BLaER1 treated with 17β-estradiol and CSF1 and Interleukin-3, amounts not matched to agents 10 nM and 100 nM (cell line): ENCODE measurements at regions not wholly inside any gene's neighbourhood (a gene's known extent, or its start where the extent isn't known, plus 50 kb on each side); places are given as distances from the start of the nearest gene placed in this dataset.

Experiments used
- H3K27ac ChIP-seq, 11 experiments: shearing (Covaris generic); formaldehyde crosslinking; 2 replicates each; pipeline ENCODE4 v1.8.1; 2022
- H3K27me3 ChIP-seq, 11 experiments: shearing (Covaris generic); formaldehyde crosslinking; 2 replicates each; pipeline ENCODE4 v1.8.1; 2022
- H3K36me3 ChIP-seq, 11 experiments: shearing (Covaris generic); formaldehyde crosslinking; 2 replicates each; pipeline ENCODE4 v1.8.1; 2022
- H3K4me1 ChIP-seq, 10 experiments: shearing (Covaris generic); formaldehyde crosslinking; 2 replicates each; pipeline ENCODE4 v1.8.1; 2022
- H3K4me2 ChIP-seq, 11 experiments: shearing (Covaris generic); formaldehyde crosslinking; 2 replicates each; pipeline ENCODE4 v1.8.1; 2022
- H3K4me3 ChIP-seq, 10 experiments: shearing (Covaris generic); formaldehyde crosslinking; 2 replicates each; pipeline ENCODE4 v1.8.1; 2022
- H3K9ac ChIP-seq, 11 experiments: shearing (Covaris generic); formaldehyde crosslinking; 2 replicates each; pipeline ENCODE4 v1.8.1; 2022
- H3K9me3 ChIP-seq, 11 experiments: shearing (Covaris generic); formaldehyde crosslinking; replicated peaks in 1 of 11; 2 replicates each; pipeline ENCODE4 v1.8.1; 2022
- H4K20me1 ChIP-seq, 11 experiments: shearing (Covaris generic); formaldehyde crosslinking; 2 replicates each; pipeline ENCODE4 v1.8.1; 2022
- Cebpa-rat ChIP-seq, 11 experiments: shearing (Covaris generic); IDR thresholded peaks; 2 replicates each; pipeline ENCODE4 v1.8.1; 2022

DNA sequence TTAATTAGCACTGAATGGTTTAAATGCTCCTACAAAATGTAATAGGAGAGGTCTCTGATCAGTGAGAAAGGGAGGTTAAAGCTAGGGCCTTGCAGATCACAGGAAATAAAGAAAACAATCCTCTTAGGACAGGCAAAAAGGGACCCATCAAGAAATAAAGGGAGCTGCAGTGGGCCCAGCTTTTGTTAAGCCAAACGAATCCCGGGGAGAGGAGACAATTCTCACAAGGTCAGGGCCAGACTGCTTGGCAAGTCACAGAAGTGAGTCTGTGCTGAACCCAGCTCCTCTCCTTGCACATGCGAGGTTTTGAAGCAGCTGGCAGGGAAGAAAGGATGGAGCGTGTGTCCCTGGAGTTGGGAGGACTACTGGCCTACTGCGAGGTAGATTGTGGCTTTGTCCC is 285.8 kb downstream of the COG6 start:
- Histone ChIP-seq H3K9ac (no peak overlapping the region), H3K27me3 (no peaks in the 10 kb centered on the region), H3K4me3 (no peak overlapping the region), H4K20me1 (no peaks in the 10 kb centered on the region), H3K9me3 (no peaks in the 10 kb centered on the region), H3K4me1 (no peaks in the 10 kb centered on the region), H3K36me3 (no peaks in the 10 kb centered on the region), H3K4me2 (no peak overlapping the region), H3K27ac (no peak overlapping the region)
- no peak for TF ChIP-seq Cebpa-rat (IDR thresholded peaks at IDR 0.05)

- no peak for TF ChIP-seq Cebpa-rat (IDR thresholded peaks at IDR 0.05)
- H3K4me1 ChIP-seq: no peaks in the 10 kb centered on the region
- H3K27me3 ChIP-seq: no peaks in the 10 kb centered on the region
- H3K9ac ChIP-seq: no peak overlapping the region
- H3K27ac ChIP-seq: no peak overlapping the region
- H3K4me3 ChIP-seq: no peak overlapping the region
- no peaks in the 10 kb centered on the region for H3K36me3 ChIP-seq
- H3K4me2 ChIP-seq: no peak overlapping the region
- no peaks in the 10 kb centered on the region for H3K9me3 ChIP-seq
- H4K20me1 ChIP-seq: no peaks in the 10 kb centered on the region
Observed at GRCh38 chr13:39941911-39942551, 286.6 kb downstream of the COG6 start.

DNA sequence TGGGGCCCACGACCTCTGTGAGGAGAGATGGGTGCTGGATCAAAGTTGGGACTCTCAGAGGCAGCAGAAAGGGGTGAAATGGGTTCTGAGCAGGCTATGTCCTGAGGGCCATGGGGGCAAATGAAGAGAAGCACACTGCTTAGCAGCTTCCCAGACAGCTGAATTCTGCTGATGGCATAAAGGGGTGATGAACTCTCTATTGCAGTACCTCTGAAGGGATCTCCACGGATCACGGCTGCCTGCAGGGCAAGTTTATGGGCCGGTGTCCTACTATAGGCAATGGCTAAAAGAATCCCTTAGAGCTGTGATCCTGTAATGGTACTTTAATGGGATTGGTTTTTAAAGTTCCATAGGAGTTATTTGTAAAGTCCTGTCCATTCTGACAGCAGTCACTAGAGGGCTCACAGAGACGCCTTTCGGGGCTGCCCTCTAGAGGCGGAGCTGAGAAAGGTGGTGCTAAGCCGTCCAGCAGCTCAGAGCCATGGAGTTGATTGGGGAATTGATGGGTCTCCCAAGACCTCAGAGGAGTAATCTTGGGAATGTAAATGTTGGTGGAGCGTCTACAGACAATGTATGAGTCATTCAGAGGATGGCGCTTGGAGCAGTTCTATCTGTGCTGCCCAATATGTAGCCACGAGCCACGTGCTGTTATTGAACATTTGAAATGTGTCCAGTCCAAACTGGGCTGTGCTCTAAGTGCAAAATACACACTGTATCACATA is 287.3 kb downstream of the COG6 start:
- Histone ChIP-seq H3K27me3 (no peaks in the 10 kb centered on the region), H3K4me2 (no peak overlapping the region), H4K20me1 (no peaks in the 10 kb centered on the region), H3K4me3 (no peak overlapping the region), H3K9ac (no peak overlapping the region), H3K9me3 (no peaks in the 10 kb centered on the region), H3K4me1 (no peaks in the 10 kb centered on the region), H3K36me3 (no peaks in the 10 kb centered on the region), H3K27ac (no peak overlapping the region)
- TF ChIP-seq Cebpa-rat (IDR thresholded peaks at IDR 0.05): no peak

DNA sequence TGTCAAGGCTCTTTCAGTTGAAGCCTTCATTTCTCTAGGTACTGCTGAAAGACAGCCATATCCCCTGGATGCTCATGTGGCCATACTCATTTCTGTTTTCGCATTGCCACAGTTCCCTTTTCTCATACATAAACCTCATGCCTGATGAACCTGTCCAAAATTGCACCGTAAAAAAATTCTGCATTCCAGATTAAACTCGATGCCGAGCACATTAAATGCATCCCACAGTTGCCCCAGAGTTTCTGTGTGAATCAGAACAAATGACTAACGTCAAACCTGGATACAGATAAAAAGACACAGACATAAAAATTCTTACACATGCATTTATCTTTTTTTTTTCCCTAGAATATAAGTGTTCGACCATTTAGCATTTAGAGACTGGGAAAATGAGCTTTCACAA is 288.2 kb downstream of the COG6 start:
- Histone ChIP-seq H3K4me3 (no peak overlapping the region), H3K36me3 (no peaks in the 10 kb centered on the region), H3K27me3 (no peaks in the 10 kb centered on the region), H4K20me1 (no peaks in the 10 kb centered on the region), H3K4me1 (no peaks in the 10 kb centered on the region), H3K27ac (no peak overlapping the region), H3K9me3 (no peaks in the 10 kb centered on the region), H3K9ac (no peak overlapping the region), H3K4me2 (no peak overlapping the region)
- no peak for TF ChIP-seq Cebpa-rat (IDR thresholded peaks at IDR 0.05)

DNA sequence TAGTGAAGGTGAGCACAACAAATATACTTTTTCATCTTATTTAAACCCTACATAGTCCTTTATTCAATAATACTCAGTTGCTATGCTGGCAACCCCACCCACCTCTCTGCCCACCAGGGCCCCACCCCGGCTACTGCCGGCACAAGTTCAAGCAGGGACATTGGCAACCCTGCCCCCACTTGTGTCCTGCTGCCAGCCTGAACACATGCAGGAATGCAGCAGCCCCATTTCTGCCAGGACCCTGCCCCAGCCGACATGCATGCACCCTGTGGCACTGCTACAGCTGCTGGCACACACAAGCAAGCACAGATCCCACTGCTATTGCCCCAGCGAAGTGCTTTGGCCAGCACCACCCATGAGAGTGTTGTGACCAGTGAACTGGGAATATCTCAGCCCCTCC is 289.8 kb downstream of the COG6 start:
- Histone ChIP-seq H3K27ac (no peak overlapping the region), H3K4me2 (no peak overlapping the region), H3K4me3 (no peak overlapping the region), H3K4me1 (no peaks in the 10 kb centered on the region), H3K9me3 (no peaks in the 10 kb centered on the region), H3K36me3 (no peaks in the 10 kb centered on the region), H4K20me1 (no peaks in the 10 kb centered on the region), H3K27me3 (no peaks in the 10 kb centered on the region), H3K9ac (no peak overlapping the region)
- TF ChIP-seq Cebpa-rat (IDR thresholded peaks at IDR 0.05): no peak

GRCh38 chr13:39946769-39947168 is 291.3 kb downstream of the COG6 start:
- Histone ChIP-seq H3K4me3 (no peak overlapping the region), H3K9ac (no peak overlapping the region), H3K27ac (no peak overlapping the region), H4K20me1 (no peaks in the 10 kb centered on the region), H3K27me3 (no peaks in the 10 kb centered on the region), H3K4me2 (no peak overlapping the region), H3K4me1 (peaks cover 0 to 4% (median 0%) of the 10 kb centered on the region in 10 experiments; a peak in 5 of 20 replicates), H3K9me3 (no peaks in the 10 kb centered on the region), H3K36me3 (no peaks in the 10 kb centered on the region)
- TF ChIP-seq Cebpa-rat (IDR thresholded peaks at IDR 0.05): no peak

- peaks cover 0 to 25% (median 11%) of the 10 kb centered on the region in 10 experiments; a peak in 16 of 20 replicates for H3K4me1 ChIP-seq
- TF ChIP-seq Cebpa-rat (IDR thresholded peaks at IDR 0.05): no peak
- no peaks in the 10 kb centered on the region for H3K9me3 ChIP-seq
- H3K27ac ChIP-seq: no peak overlapping the region
- H3K9ac ChIP-seq: no peak overlapping the region
- no peak overlapping the region for H3K4me3 ChIP-seq
- no peak overlapping the region for H3K4me2 ChIP-seq
- no peaks in the 10 kb centered on the region for H3K27me3 ChIP-seq
- H3K36me3 ChIP-seq: no peaks in the 10 kb centered on the region
- H4K20me1 ChIP-seq: no peaks in the 10 kb centered on the region
Observed at GRCh38 chr13:39951301-39951700, 295.8 kb downstream of the COG6 start.

- peaks cover 0 to 25% (median 11%) of the 10 kb centered on the region in 10 experiments; a peak in 16 of 20 replicates for H3K4me1 ChIP-seq
- no peak overlapping the region; a peak in 1 of 22 replicates for H3K27ac ChIP-seq
- no peaks in the 10 kb centered on the region for H3K9me3 ChIP-seq
- H3K9ac ChIP-seq: no peak overlapping the region
- no peaks in the 10 kb centered on the region for H3K27me3 ChIP-seq
- no peak for TF ChIP-seq Cebpa-rat (IDR thresholded peaks at IDR 0.05)
- H3K4me2 ChIP-seq: peak overlapping the region in 8 of 11 experiments; percentile 2 to 52 (median 39); a peak in 14 of 22 replicates
- H3K36me3 ChIP-seq: no peaks in the 10 kb centered on the region
- H4K20me1 ChIP-seq: no peaks in the 10 kb centered on the region
- H3K4me3 ChIP-seq: no peak overlapping the region
Observed at GRCh38 chr13:39952249-39953233, 297.1 kb downstream of the COG6 start.

GRCh38 chr13:39954476-39954875 is 299.0 kb downstream of the COG6 start:
- no peaks in the 10 kb centered on the region for H3K27me3 ChIP-seq
- no peak for TF ChIP-seq Cebpa-rat (IDR thresholded peaks at IDR 0.05)
- no peak overlapping the region for H3K27ac ChIP-seq
- H3K9ac ChIP-seq: no peak overlapping the region
- no peaks in the 10 kb centered on the region for H4K20me1 ChIP-seq
- H3K9me3 ChIP-seq: no peaks in the 10 kb centered on the region
- peaks cover 0 to 34% (median 11%) of the 10 kb centered on the region in 10 experiments; a peak in 16 of 20 replicates for H3K4me1 ChIP-seq
- H3K4me3 ChIP-seq: no peak overlapping the region
- no peak overlapping the region for H3K4me2 ChIP-seq
- H3K36me3 ChIP-seq: no peaks in the 10 kb centered on the region
